Suprapubic skin (tissue), 4 donors: ENCODE measurements at regions not wholly inside any gene's neighbourhood (a gene's known extent, or its start where the extent isn't known, plus 50 kb on each side); places are given as distances from the start of the nearest gene placed in this dataset.

ENCODE experiments used
- CTCF ChIP-seq, 2 donors: fragments of 200-600 bp in 1 of 2; fragments of 450-650 bp in 1 of 2; sonication (generic) in 1 of 2; IDR thresholded peaks; one replicate each; pipeline ENCODE4 v1.5.1; 2016 to 2019; ENCODE audit warnings: antibody characterized with exemption in 2 of 2, mild to moderate bottlenecking in 1 of 2, moderate library complexity in 1 of 2
- EP300 ChIP-seq: sonication (generic); formaldehyde crosslinking; IDR thresholded peaks from one replicate; pipeline ENCODE4 v1.6.1; 2017; ENCODE audit warnings: antibody characterized with exemption
- POLR2A ChIP-seq, 2 donors: fragments of 450-650 bp; IDR thresholded peaks; one replicate each; pipeline ENCODE4 v1.6.1; 2017; ENCODE audit warnings: antibody characterized with exemption in 2 of 2, mild to moderate bottlenecking in 2 of 2, moderate library complexity in 2 of 2
- POLR2AphosphoS5 ChIP-seq, 3 donors: sonication (generic); formaldehyde crosslinking; IDR thresholded peaks; one replicate each; pipeline ENCODE4 v1.6.1; 2017; ENCODE audit warnings: antibody characterized with exemption in 3 of 3

DNA sequence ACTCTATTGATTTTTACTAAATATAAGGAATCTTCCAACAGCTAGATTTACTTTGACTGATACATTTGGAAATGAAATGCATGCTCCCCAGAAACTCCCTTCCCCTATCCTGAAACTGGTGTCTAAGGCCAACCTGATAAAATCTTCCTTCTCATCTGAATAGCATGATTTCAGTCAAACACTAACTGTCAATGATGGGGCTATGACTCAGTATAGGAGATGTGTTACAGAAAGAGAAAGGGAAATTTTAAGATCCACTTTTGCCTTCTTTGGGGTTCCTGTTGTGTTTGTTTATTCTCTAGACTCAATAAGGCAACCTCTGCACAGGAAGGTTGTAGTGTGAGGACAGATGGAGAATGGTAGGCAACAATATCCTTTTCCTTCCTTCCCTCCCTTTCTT, 160.7 kb downstream of the MOSPD2 start:
- TF ChIP-seq CTCF (IDR thresholded peaks at IDR 0.05) (no peak), POLR2A (IDR thresholded peaks at IDR 0.05) (no peak), POLR2AphosphoS5 (IDR thresholded peaks at IDR 0.05) (no peak), EP300 (no peak)
